ENCODE measurements at regions not wholly inside any gene's neighbourhood (a gene's known extent, or its start where the extent isn't known, plus 50 kb on each side); places are given as distances from the start of the nearest gene placed in this dataset.

- TF ChIP-seq EZH2 (IDR thresholded peaks at IDR 0.05; ENCODE audit: insufficient read depth, poor library complexity, severe bottlenecking) (no peak), EZH2phosphoT487 (IDR thresholded peaks at IDR 0.05; ENCODE audit: insufficient read depth, low read depth) (no peak)
These were observed 166.9 kb downstream of the PTCSC3 start for GRCh38 chr14:36009643-36010042.

All from GM23248 (cell line).